CD14-positive monocyte (primary cell): ENCODE measurements at regions not wholly inside any gene's neighbourhood (a gene's known extent, or its start where the extent isn't known, plus 50 kb on each side); places are given as distances from the start of the nearest gene placed in this dataset.

Experiments
- DNase-seq, 3 donors: peaks; one replicate each; pipeline ENCODE4 v3.0.0-alpha.2; 2011 to 2022
- H2AFZ ChIP-seq: 2 replicates; pipeline ENCODE4 v1.6.0; 2012; ENCODE audit warnings: mild to moderate bottlenecking, low read depth, low read length, inconsistent platforms; ENCODE audit not compliant: insufficient read depth, poor library complexity, severe bottlenecking
- H3K27ac ChIP-seq, 2 donors: 1 replicate in 1 of 2; 2 replicates in 1 of 2; pipeline ENCODE4 v1.5.1; 2012 to 2013; ENCODE audit warnings: low read length in 2 of 2, control low read depth in 1 of 2, inconsistent platforms in 1 of 2, low read depth in 1 of 2, mild to moderate bottlenecking in 1 of 2
- H3K27me3 ChIP-seq, 2 donors: one replicate each; pipeline versions ENCODE4 v1.6.0 to v1.6.1; 2011 to 2013; ENCODE audit warnings: low read length in 2 of 2; ENCODE audit not compliant: control insufficient read depth in 2 of 2, insufficient read depth in 2 of 2
- H3K36me3 ChIP-seq, 2 donors: replicated peaks in 1 of 2; 1 replicate in 1 of 2; 2 replicates in 1 of 2; pipeline versions ENCODE4 v1.5.1 to v1.6.1; 2012 to 2013; ENCODE audit warnings: low read length in 2 of 2, control low read depth in 1 of 2, inconsistent platforms in 1 of 2, mild to moderate bottlenecking in 1 of 2; ENCODE audit not compliant: insufficient read depth in 2 of 2, control insufficient read depth in 1 of 2
- H3K4me1 ChIP-seq, 2 donors: 1 replicate in 1 of 2; 2 replicates in 1 of 2; pipeline versions ENCODE4 v1.5.1 to v1.6.1; 2012 to 2013; ENCODE audit warnings: low read length in 2 of 2, control low read depth in 1 of 2, inconsistent platforms in 1 of 2, mild to moderate bottlenecking in 1 of 2, moderate library complexity in 1 of 2; ENCODE audit not compliant: insufficient read depth in 2 of 2, control insufficient read depth in 1 of 2
- H3K4me2 ChIP-seq: replicated peaks from 2 replicates; pipeline ENCODE3; 2012; ENCODE audit warnings: low read length, moderate library complexity, mild to moderate bottlenecking; ENCODE audit not compliant: poor library complexity, severe bottlenecking; ENCODE audit errors: extremely low read depth
- H3K4me3 ChIP-seq, 3 experiments: fragments of 200-600 bp in 1 of 3; sonication (generic) in 1 of 3; replicated peaks in 1 of 3; 1 replicate in 2 of 3; 2 replicates in 1 of 3; pipeline ENCODE4 v1.5.1; 2011 to 2013; ENCODE audit warnings: low read length in 3 of 3, mild to moderate bottlenecking in 3 of 3, control low read depth in 2 of 3, low read depth in 2 of 3, inconsistent platforms in 1 of 3, moderate library complexity in 1 of 3
- H3K79me2 ChIP-seq: 2 replicates; pipeline ENCODE4 v1.6.0; 2012; ENCODE audit warnings: mild to moderate bottlenecking, control low read depth, inconsistent platforms, low read length, moderate library complexity; ENCODE audit not compliant: insufficient read depth
- H3K9ac ChIP-seq: 2 replicates; pipeline ENCODE4 v1.6.0; 2017; ENCODE audit warnings: low read length, mild to moderate bottlenecking; ENCODE audit not compliant: insufficient read depth, poor library complexity, severe bottlenecking
- H3K9me3 ChIP-seq, 2 donors: replicated peaks in 1 of 2; 1 replicate in 1 of 2; 2 replicates in 1 of 2; pipeline versions ENCODE4 v1.5.1 to v1.6.1; 2012 to 2013; ENCODE audit warnings: low read length in 2 of 2, control low read depth in 1 of 2; ENCODE audit not compliant: control insufficient read depth in 1 of 2, insufficient read depth in 1 of 2
- H4K20me1 ChIP-seq: 2 replicates; pipeline ENCODE4 v1.6.0; 2012; ENCODE audit warnings: mild to moderate bottlenecking, low read length, control low read depth, moderate library complexity; ENCODE audit not compliant: insufficient read depth
- H3K27ac Mint-ChIP-seq, 7 donors: one replicate each; pipeline ENCODE4 v1.8.0; 2020; ENCODE audit warnings: mild to moderate bottlenecking in 7 of 7, mixed read lengths in 7 of 7, moderate library complexity in 6 of 7, inconsistent platforms in 2 of 7
- H3K27me3 Mint-ChIP-seq, 3 donors: one replicate each; pipeline ENCODE4 v1.8.0; 2021 to 2022; ENCODE audit warnings: low read depth in 3 of 3, mild to moderate bottlenecking in 3 of 3, mixed read lengths in 3 of 3, moderate library complexity in 3 of 3, inconsistent platforms in 1 of 3
- H3K36me3 Mint-ChIP-seq, 2 donors: one replicate each; pipeline ENCODE4 v1.8.0; 2020; ENCODE audit warnings: mixed read lengths in 2 of 2, inconsistent platforms in 1 of 2, mild to moderate bottlenecking in 1 of 2
- H3K4me1 Mint-ChIP-seq: one replicate; pipeline ENCODE4 v1.8.0; 2020; ENCODE audit warnings: mild to moderate bottlenecking, mixed read lengths
- H3K4me3 Mint-ChIP-seq, 2 donors: one replicate each; pipeline ENCODE4 v1.8.0; 2020; ENCODE audit warnings: mild to moderate bottlenecking in 2 of 2, mixed read lengths in 2 of 2, moderate library complexity in 1 of 2
- H3K9me3 Mint-ChIP-seq, 7 donors: one replicate each; pipeline ENCODE4 v1.8.0; 2020 to 2022; ENCODE audit warnings: mixed read lengths in 7 of 7, mild to moderate bottlenecking in 6 of 7, moderate library complexity in 6 of 7, inconsistent platforms in 2 of 7
- WGBS: methylation state at CpG from one replicate; pipeline ENCODE4 v1.1.5; 2013; ENCODE audit warnings: missing lambda C conversion rate; ENCODE audit not compliant: insufficient coverage; 5-methylcytosine and 5-hydroxymethylcytosine counted together
- intact Hi-C, 2 donors: fragments of 100-400 bp; cut with micrococcal nuclease; formaldehyde crosslinking; loops; one replicate each; pipeline versions ENCODE4 v1.15.0 to v1.15.1; 2023
- TF ChIP-seq, protein P1 (sequence below): fragments of 200-600 bp; IDR thresholded peaks from one replicate; pipeline ENCODE4 v1.8.0; 2022; ENCODE audit warnings: antibody characterized with exemption, mild to moderate bottlenecking

- Histone ChIP-seq H3K36me3 (no peaks in the 10 kb centered on the region), H4K20me1 (no peaks in the 10 kb centered on the region), H3K79me2 (no peaks in the 10 kb centered on the region), H3K4me1 (peaks cover 10 to 15% of the 10 kb centered on the region in 2 donors), H3K9me3 (no peaks in the 10 kb centered on the region), H3K4me3 (no peak overlapping the region), H3K4me2 (no peak overlapping the region), H3K27me3 (no peaks in the 10 kb centered on the region), H3K27ac (no peak overlapping the region), H3K9ac (no peak overlapping the region), H2AFZ (no peak overlapping the region)
- H3K27ac Mint-ChIP-seq, result peak overlapping the region in 3 of 7 donors; percentile 2 to 76 (median 66)
- TF ChIP-seq, protein P1, sequence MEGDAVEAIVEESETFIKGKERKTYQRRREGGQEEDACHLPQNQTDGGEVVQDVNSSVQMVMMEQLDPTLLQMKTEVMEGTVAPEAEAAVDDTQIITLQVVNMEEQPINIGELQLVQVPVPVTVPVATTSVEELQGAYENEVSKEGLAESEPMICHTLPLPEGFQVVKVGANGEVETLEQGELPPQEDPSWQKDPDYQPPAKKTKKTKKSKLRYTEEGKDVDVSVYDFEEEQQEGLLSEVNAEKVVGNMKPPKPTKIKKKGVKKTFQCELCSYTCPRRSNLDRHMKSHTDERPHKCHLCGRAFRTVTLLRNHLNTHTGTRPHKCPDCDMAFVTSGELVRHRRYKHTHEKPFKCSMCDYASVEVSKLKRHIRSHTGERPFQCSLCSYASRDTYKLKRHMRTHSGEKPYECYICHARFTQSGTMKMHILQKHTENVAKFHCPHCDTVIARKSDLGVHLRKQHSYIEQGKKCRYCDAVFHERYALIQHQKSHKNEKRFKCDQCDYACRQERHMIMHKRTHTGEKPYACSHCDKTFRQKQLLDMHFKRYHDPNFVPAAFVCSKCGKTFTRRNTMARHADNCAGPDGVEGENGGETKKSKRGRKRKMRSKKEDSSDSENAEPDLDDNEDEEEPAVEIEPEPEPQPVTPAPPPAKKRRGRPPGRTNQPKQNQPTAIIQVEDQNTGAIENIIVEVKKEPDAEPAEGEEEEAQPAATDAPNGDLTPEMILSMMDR, result no peak
- H3K4me1 Mint-ChIP-seq, result peaks cover 26% of the 10 kb centered on the region
- intact Hi-C loops, result no loop called here
- no peak overlapping the region for H3K4me3 Mint-ChIP-seq
- H3K9me3 Mint-ChIP-seq, result no peaks in the 10 kb centered on the region
- peak in 1 of 3 donors; percentile 42 for DNase-seq
- no peaks in the 10 kb centered on the region for H3K36me3 Mint-ChIP-seq
- peaks cover 0 to 2% (median 0%) of the 10 kb centered on the region in 3 donors for H3K27me3 Mint-ChIP-seq
- WGBS, result 50% methylated on average over 1 of the region's 3 CpGs
Observed at GRCh38 chr6:137779982-137780381, 87.1 kb upstream of the TNFAIP3 start.

DNA sequence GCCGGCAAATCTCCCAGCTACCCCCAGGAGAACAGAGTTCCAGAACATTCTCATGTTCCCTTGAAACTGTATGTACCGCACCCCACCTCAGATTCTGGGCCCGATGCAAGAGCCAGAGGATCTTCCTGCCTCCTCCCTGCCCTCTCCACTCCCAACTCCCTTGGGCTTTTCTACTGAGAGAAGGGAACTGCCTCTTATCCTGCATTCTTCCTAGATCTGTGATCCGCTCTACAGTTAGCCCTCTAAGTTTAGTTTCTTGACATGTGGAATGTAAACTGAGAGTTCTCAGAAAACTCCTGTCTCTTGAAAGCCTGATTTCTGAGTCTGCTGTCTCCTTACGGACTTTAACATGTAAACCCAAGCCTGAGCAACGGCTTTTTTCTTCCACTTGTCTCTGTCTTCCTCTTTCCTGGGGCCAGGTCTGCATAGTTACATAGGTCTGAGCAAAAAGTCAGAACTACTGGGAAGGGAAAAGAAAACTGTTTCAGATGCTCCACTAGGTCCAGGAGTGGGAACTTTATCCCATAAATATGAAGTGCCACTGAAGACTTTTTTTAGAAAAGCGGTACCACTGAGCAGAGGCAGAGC lies 86.5 kb upstream of the TNFAIP3 start:
- Histone ChIP-seq H3K9me3 (no peaks in the 10 kb centered on the region), H4K20me1 (no peaks in the 10 kb centered on the region), H2AFZ (peak overlapping the region; percentile 39), H3K4me1 (peaks cover 10 to 13% of the 10 kb centered on the region in 2 donors), H3K36me3 (no peaks in the 10 kb centered on the region), H3K4me3 (no peak overlapping the region), H3K4me2 (peak overlapping the region; percentile 3), H3K79me2 (no peaks in the 10 kb centered on the region), H3K27me3 (no peaks in the 10 kb centered on the region), H3K27ac (no peak overlapping the region), H3K9ac (no peak overlapping the region)
- peak in 1 of 3 donors; percentile 32 for DNase-seq
- intact Hi-C loops, result no loop called here
- H3K27ac Mint-ChIP-seq, result peak overlapping the region in 4 of 7 donors; percentile 2 to 76 (median 46)
- peaks cover 20% of the 10 kb centered on the region for H3K4me1 Mint-ChIP-seq
- H3K9me3 Mint-ChIP-seq, result no peaks in the 10 kb centered on the region
- peaks cover 0 to 2% (median 0%) of the 10 kb centered on the region in 3 donors for H3K27me3 Mint-ChIP-seq
- H3K4me3 Mint-ChIP-seq, result peak overlapping the region in 1 of 2 donors; percentile 49
- TF ChIP-seq, protein P1, result no peak
- H3K36me3 Mint-ChIP-seq, result no peaks in the 10 kb centered on the region
- WGBS, result 86% methylated on average over 4 of the region's 7 CpGs
